ENCODE measurements at regions not wholly inside any gene's neighbourhood (a gene's known extent, or its start where the extent isn't known, plus 50 kb on each side); places are given as distances from the start of the nearest gene placed in this dataset.

DNA sequence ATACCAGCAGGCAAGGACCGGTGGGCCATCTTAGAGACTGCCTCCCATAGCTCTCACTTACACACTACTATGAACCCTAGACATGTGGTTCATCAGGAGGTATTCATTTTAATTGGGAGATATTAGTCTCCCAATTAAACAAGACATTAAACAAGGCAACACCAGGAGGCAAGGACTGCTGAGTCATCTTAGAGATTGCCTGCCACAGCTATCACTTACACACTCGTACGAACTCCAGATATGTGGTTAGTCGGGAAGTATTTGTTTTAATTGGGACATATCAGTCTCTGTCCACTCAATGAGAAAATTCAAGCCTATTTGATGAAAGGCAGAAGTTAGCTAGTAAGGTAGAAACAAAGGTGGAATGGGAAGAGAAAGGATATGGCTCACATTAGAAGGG is 343.9 kb downstream of the NFIB start:
- H3K9ac ChIP-seq (ENCODE audit: extremely low read depth, insufficient read length, low read length), result no peak overlapping the region
- no peaks in the 10 kb centered on the region for H3K4me1 ChIP-seq (ENCODE audit: insufficient read depth, low read length)
- no CpG with 5 or more reads among the region's 4 CpGs for WGBS (ENCODE audit: extremely low coverage, insufficient read length, low lambda C conversion rate)

More for the DNA sequence above, 343.9 kb downstream of the NFIB start:
- no peak overlapping the region for H2BK15ac ChIP-seq (ENCODE audit: low read depth, low read length)
- H2BK5ac ChIP-seq (ENCODE audit: insufficient read length, low read length), result no peak overlapping the region
- Mint-ChIP-seq H3K27ac (no peak overlapping the region), H3K4me3 (no peak overlapping the region; a peak in 1 of 5 replicates), H3K27me3 (ENCODE audit: low read depth) (no peaks in the 10 kb centered on the region), H3K9me3 (no peaks in the 10 kb centered on the region), H3K36me3 (ENCODE audit: insufficient read depth in 1 of 3, low read depth in 3 of 3) (no peaks in the 10 kb centered on the region), H3K4me1 (peaks cover 0 to 11% of the 10 kb centered on the region in 2 experiments; a peak in 2 of 4 replicates)
- H3T11ph ChIP-seq (ENCODE audit: low read length), result no peak overlapping the region
- TF ChIP-seq, protein P1, sequence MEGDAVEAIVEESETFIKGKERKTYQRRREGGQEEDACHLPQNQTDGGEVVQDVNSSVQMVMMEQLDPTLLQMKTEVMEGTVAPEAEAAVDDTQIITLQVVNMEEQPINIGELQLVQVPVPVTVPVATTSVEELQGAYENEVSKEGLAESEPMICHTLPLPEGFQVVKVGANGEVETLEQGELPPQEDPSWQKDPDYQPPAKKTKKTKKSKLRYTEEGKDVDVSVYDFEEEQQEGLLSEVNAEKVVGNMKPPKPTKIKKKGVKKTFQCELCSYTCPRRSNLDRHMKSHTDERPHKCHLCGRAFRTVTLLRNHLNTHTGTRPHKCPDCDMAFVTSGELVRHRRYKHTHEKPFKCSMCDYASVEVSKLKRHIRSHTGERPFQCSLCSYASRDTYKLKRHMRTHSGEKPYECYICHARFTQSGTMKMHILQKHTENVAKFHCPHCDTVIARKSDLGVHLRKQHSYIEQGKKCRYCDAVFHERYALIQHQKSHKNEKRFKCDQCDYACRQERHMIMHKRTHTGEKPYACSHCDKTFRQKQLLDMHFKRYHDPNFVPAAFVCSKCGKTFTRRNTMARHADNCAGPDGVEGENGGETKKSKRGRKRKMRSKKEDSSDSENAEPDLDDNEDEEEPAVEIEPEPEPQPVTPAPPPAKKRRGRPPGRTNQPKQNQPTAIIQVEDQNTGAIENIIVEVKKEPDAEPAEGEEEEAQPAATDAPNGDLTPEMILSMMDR (conservative IDR thresholded peaks at IDR 0.05), result no peak
- no peak overlapping the region for H3K23ac ChIP-seq (ENCODE audit: insufficient read length, low read depth, low read length)
- no peak overlapping the region for H4K91ac ChIP-seq (ENCODE audit: insufficient read length, low read depth, low read length)
- no peak overlapping the region for H3K14ac ChIP-seq (ENCODE audit: insufficient read depth, low read length)
- no peak overlapping the region for H3K4me2 ChIP-seq (ENCODE audit: insufficient read depth, insufficient read length, low read length)
- H3K23me2 ChIP-seq (ENCODE audit: insufficient read length, low read depth, low read length, poor library complexity, severe bottlenecking), result no peaks in the 10 kb centered on the region
- no peak overlapping the region for H3K18ac ChIP-seq (ENCODE audit: insufficient read length, low read depth, low read length)
- H2AFZ ChIP-seq (ENCODE audit: low read length), result no peak overlapping the region
- no peak overlapping the region for H3K4ac ChIP-seq (ENCODE audit: low read depth, low read length)
- H2BK120ac ChIP-seq (ENCODE audit: low read depth, low read length, poor library complexity, severe bottlenecking), result no peak overlapping the region
- no peaks in the 10 kb centered on the region for H3K27me3 ChIP-seq (ENCODE audit: insufficient read depth, low read length)
- no peaks in the 10 kb centered on the region for H3K79me1 ChIP-seq (ENCODE audit: insufficient read depth, low read depth, low read length, poor library complexity, severe bottlenecking)
- no peak overlapping the region for H3K27ac ChIP-seq (ENCODE audit: insufficient read length, low read depth, low read length)
- no peak overlapping the region for H4K8ac ChIP-seq (replicated peaks; ENCODE audit: insufficient read length, low read depth, low read length)
- H4K5ac ChIP-seq (ENCODE audit: insufficient read length, low read depth, low read length), result no peak overlapping the region
- no peak overlapping the region for H2AK5ac ChIP-seq (ENCODE audit: insufficient read length, low read length)
- no peak overlapping the region for H3K56ac ChIP-seq (ENCODE audit: insufficient read length, low read depth, low read length)
- H3K79me2 ChIP-seq (ENCODE audit: insufficient read depth, low read length), result no peaks in the 10 kb centered on the region
- no peaks in the 10 kb centered on the region for H3K9me3 ChIP-seq (ENCODE audit: control insufficient read depth, low read depth, low read length)
- H2BK20ac ChIP-seq (ENCODE audit: low read depth, low read length, poor library complexity, severe bottlenecking), result no peak overlapping the region
- DNase-seq, result no peak
- H2BK12ac ChIP-seq (ENCODE audit: insufficient read length, low read depth, low read length), result no peak overlapping the region
- H4K20me1 ChIP-seq (ENCODE audit: control insufficient read depth, insufficient read depth, insufficient read length), result no peaks in the 10 kb centered on the region
